Lower lobe of right lung (tissue), 2 donors: ENCODE measurements at regions not wholly inside any gene's neighbourhood (a gene's known extent, or its start where the extent isn't known, plus 50 kb on each side); places are given as distances from the start of the nearest gene placed in this dataset.

ENCODE experiments used
- ATAC-seq, 2 donors: fragments of 200-7000 bp; cut with Tn5 transposase; one replicate each; pipeline ENCODE4 v1.9.1; 2020 to 2022; ENCODE audit warnings: mild to moderate bottlenecking in 2 of 2, moderate library complexity in 2 of 2
- DNase-seq: peaks from one replicate; pipeline ENCODE4 v3.0.0-alpha.2; 2020
- H3K27ac ChIP-seq: fragments of 200-600 bp; one replicate; pipeline ENCODE4 v1.8.0; 2022
- H3K27me3 ChIP-seq: fragments of 200-600 bp; one replicate; pipeline ENCODE4 v1.8.0; 2022; ENCODE audit warnings: low read depth
- H3K36me3 ChIP-seq: fragments of 200-600 bp; one replicate; pipeline ENCODE4 v1.8.0; 2022; ENCODE audit warnings: mild to moderate bottlenecking
- H3K4me1 ChIP-seq: fragments of 200-600 bp; one replicate; pipeline ENCODE4 v1.8.0; 2022
- H3K4me3 ChIP-seq: fragments of 200-600 bp; one replicate; pipeline ENCODE4 v1.8.0; 2022; ENCODE audit warnings: mild to moderate bottlenecking
- H3K9me3 ChIP-seq: fragments of 200-600 bp; one replicate; pipeline ENCODE4 v1.8.0; 2022
- intact Hi-C: fragments of 100-400 bp; cut with DNase I; formaldehyde crosslinking; loops from one replicate; pipeline ENCODE4 v1.11.0; 2022
- TF ChIP-seq, protein P1 (sequence below): fragments of 200-600 bp; IDR thresholded peaks from one replicate; pipeline ENCODE4 v1.8.0; 2022; ENCODE audit warnings: antibody characterized with exemption, mild to moderate bottlenecking
- donor health status: DM: no; HTN: yes; CAD: no; lungs with severe emphysema.

- H3K4me1 ChIP-seq, result no peaks in the 10 kb centered on the region
- DNase-seq, result no peak
- no peaks in the 10 kb centered on the region for H3K36me3 ChIP-seq
- ATAC-seq, result no peak
- H3K27ac ChIP-seq, result no peak overlapping the region
- H3K9me3 ChIP-seq, result no peaks in the 10 kb centered on the region
- H3K27me3 ChIP-seq, result no peaks in the 10 kb centered on the region
- intact Hi-C loops, result no loop called here
- TF ChIP-seq, protein P1, sequence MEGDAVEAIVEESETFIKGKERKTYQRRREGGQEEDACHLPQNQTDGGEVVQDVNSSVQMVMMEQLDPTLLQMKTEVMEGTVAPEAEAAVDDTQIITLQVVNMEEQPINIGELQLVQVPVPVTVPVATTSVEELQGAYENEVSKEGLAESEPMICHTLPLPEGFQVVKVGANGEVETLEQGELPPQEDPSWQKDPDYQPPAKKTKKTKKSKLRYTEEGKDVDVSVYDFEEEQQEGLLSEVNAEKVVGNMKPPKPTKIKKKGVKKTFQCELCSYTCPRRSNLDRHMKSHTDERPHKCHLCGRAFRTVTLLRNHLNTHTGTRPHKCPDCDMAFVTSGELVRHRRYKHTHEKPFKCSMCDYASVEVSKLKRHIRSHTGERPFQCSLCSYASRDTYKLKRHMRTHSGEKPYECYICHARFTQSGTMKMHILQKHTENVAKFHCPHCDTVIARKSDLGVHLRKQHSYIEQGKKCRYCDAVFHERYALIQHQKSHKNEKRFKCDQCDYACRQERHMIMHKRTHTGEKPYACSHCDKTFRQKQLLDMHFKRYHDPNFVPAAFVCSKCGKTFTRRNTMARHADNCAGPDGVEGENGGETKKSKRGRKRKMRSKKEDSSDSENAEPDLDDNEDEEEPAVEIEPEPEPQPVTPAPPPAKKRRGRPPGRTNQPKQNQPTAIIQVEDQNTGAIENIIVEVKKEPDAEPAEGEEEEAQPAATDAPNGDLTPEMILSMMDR, result no peak
- H3K4me3 ChIP-seq, result no peak overlapping the region
Observed at GRCh38 chr7:19247017-19247416, 101.8 kb upstream of the FERD3L start.

- Histone ChIP-seq H3K27ac (no peak overlapping the region), H3K4me1 (no peaks in the 10 kb centered on the region), H3K4me3 (no peak overlapping the region), H3K36me3 (no peaks in the 10 kb centered on the region), H3K27me3 (no peaks in the 10 kb centered on the region), H3K9me3 (no peaks in the 10 kb centered on the region)
- ATAC-seq (no peak), DNase-seq (no peak)
- intact Hi-C loops, result no loop called here
- TF ChIP-seq, protein P1, result no peak
Observed at GRCh38 chr7:19242246-19242645, 97.0 kb upstream of the FERD3L start.

DNA sequence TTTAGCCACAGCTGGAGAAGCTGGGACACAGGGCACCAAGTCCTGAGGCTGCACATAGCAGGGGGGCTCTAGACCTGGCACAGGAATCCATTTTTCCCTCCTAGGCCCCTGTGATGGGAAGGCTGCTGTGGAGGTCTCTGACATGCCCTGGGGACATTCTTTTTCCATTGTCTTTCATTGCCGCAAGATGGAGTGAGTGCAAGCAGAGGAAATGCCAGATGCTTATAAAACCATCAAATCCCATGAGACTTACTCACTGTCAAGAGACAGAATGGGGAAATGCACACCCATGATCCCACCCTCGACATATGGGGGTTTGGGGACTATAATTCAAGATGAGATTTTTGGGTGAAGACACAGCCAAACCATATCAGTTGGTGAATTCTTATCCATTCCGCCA, 94.7 kb upstream of the FERD3L start:
- H3K36me3 ChIP-seq, result no peaks in the 10 kb centered on the region
- intact Hi-C loops, result no loop called here
- H3K27me3 ChIP-seq, result no peaks in the 10 kb centered on the region
- H3K9me3 ChIP-seq, result no peaks in the 10 kb centered on the region
- DNase-seq (no peak), ATAC-seq (no peak)
- H3K4me3 ChIP-seq, result no peak overlapping the region
- no peaks in the 10 kb centered on the region for H3K4me1 ChIP-seq
- no peak overlapping the region for H3K27ac ChIP-seq
- TF ChIP-seq, protein P1, result no peak

DNA sequence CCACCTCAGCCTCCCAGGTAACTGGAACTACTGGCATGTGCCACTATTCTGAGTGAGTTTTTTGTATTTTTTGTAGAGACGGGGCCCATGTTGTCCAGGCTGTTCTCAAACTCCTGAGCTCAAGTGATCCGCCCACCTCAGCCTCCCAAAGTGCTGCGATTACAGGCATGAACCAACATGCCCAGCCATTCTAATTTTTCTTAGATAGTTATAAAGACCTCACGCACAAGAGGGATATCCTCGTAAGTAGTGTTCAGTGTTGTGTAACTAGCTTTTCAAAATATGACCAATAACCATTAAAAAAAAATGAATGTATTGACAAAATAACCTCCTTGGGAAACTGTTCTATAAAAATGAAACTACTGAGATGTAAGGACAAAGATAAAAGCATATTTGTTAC, 90.5 kb upstream of the FERD3L start:
- ATAC-seq (no peak), DNase-seq (no peak)
- no peaks in the 10 kb centered on the region for H3K4me1 ChIP-seq
- intact Hi-C loops, result no loop called here
- H3K27ac ChIP-seq, result no peak overlapping the region
- H3K36me3 ChIP-seq, result no peaks in the 10 kb centered on the region
- no peaks in the 10 kb centered on the region for H3K27me3 ChIP-seq
- H3K9me3 ChIP-seq, result no peaks in the 10 kb centered on the region
- TF ChIP-seq, protein P1, result no peak
- H3K4me3 ChIP-seq, result no peak overlapping the region

- H3K4me3 ChIP-seq, result no peak overlapping the region
- H3K9me3 ChIP-seq, result peaks cover 3% of the 10 kb centered on the region
- intact Hi-C loops, result no loop called here
- TF ChIP-seq, protein P1, result no peak
- no peaks in the 10 kb centered on the region for H3K4me1 ChIP-seq
- no peaks in the 10 kb centered on the region for H3K27me3 ChIP-seq
- ATAC-seq (no peak), DNase-seq (no peak)
- H3K27ac ChIP-seq, result no peak overlapping the region
- H3K36me3 ChIP-seq, result no peaks in the 10 kb centered on the region
Observed at GRCh38 chr7:19224951-19225350, 79.7 kb upstream of the FERD3L start.

DNA sequence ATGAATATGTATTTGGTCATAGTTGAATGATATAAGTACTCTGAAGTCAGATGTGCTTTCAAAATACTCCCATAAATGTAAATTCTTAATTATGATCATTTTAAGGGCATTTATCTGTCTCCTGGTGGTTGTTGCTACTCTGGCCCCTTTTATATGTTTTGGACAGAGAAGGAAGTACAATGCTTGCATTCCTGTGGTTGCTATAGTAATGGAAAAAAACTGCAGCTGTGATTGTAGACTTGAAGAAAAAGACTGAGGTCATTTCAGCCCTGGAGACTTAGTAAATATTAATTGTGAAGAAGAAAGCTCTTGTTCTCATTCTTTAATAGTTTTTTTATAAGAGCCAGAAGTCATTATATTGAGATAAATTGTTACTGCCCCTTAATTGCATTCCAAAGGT, 70.2 kb upstream of the FERD3L start:
- Histone ChIP-seq H3K36me3 (no peaks in the 10 kb centered on the region), H3K4me1 (no peaks in the 10 kb centered on the region), H3K4me3 (no peak overlapping the region), H3K27ac (no peak overlapping the region), H3K9me3 (no peaks in the 10 kb centered on the region), H3K27me3 (no peaks in the 10 kb centered on the region)
- ATAC-seq, result no peak
- intact Hi-C loops, result no loop called here
- TF ChIP-seq, protein P1, result no peak
- no peak for DNase-seq
